ENCODE measurements at regions not wholly inside any gene's neighbourhood (a gene's known extent, or its start where the extent isn't known, plus 50 kb on each side); places are given as distances from the start of the nearest gene placed in this dataset.
A peak's percentile ranks its signal among the peaks of the same experiment; 100 is the strongest.

DNA sequence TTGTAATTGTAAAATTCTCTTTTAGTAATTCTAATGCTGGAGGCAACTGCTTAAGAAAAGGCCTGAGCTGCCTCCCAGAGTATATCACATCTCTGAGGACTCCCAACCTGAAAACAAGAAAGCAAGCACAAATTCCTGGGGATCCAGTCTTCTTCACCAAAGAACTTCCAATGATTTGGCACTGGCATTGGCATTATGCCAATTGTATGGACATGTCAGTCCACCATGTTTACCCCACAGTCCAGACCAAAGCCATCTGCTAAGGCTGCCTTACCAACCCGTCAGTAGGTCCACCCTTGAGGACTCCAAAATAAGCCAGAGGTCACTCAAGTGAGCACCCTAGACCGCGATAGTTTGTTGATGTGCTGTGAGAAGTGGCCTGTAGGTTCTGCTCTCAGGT, 263.1 kb downstream of the RND3 start:
- no TSS peak for BruUV-seq (replicated peaks)
- TF ChIP-seq ELF2 (CRISPR knock-in tag; IDR thresholded peaks at IDR 0.05): no peak
- peak; percentile 72; the same call in 1 of the 2 replicates for TF ChIP-seq NFIX (CRISPR knock-in tag; IDR thresholded peaks at IDR 0.05; ENCODE audit: low read depth)
- peak; percentile 57 for TF ChIP-seq NFIC (IDR thresholded peaks at IDR 0.05)
- 2% methylated on average over 3 of the region's 3 CpGs for WGBS (ENCODE audit: insufficient coverage, low coverage, missing lambda C conversion rate)
- H3K9ac ChIP-seq (ENCODE audit: insufficient read depth in 1 of 2, low read depth in 2 of 2, low read length in 2 of 2): no peak overlapping the region
- no peaks in the 10 kb centered on the region for H3K79me2 ChIP-seq (ENCODE audit: control insufficient read depth, insufficient read depth, low read length)
- H4K20me1 ChIP-seq (replicated peaks; ENCODE audit: control insufficient read depth, insufficient read depth, low read length): no peaks in the 10 kb centered on the region
- no peaks in the 10 kb centered on the region for H3K9me1 ChIP-seq (ENCODE audit: control insufficient read depth, insufficient read depth, low read length)
- intact Hi-C loops (cut with micrococcal nuclease) (no loop called here), in situ Hi-C loops (cut with MboI) (no loop called here)
- H3K27ac ChIP-seq (ENCODE audit: extremely low read depth, low read depth, low read length): no peak overlapping the region
- ChIA-PET POLR2A (no interaction called here), CTCF (ENCODE audit: low intra/inter-chr PET ratio) (no interaction called here)
- FAIRE-seq (no peak), ATAC-seq (no peak), DNase-seq (ENCODE audit: extremely low read depth in 1 of 4, low spot score in 3 of 4) (no peak)
- H3K4me3 ChIP-seq: no peak overlapping the region
- no peaks in the 10 kb centered on the region for H3K9me3 ChIP-seq (replicated peaks; ENCODE audit: control insufficient read depth, insufficient read depth, low read depth, low read length)
- H3K4me1 ChIP-seq (replicated peaks in 1 of 2; ENCODE audit: control insufficient read depth in 2 of 2, insufficient read depth in 2 of 2, low read length in 2 of 2): no peaks in the 10 kb centered on the region
- H2AFZ ChIP-seq (ENCODE audit: low read depth, low read length): no peak overlapping the region
- H3K4me2 ChIP-seq (ENCODE audit: insufficient read depth, low read length): no peak overlapping the region
- H3K27me3 ChIP-seq (ENCODE audit: control insufficient read depth in 2 of 2, insufficient read depth in 2 of 2, low read length in 2 of 2): no peaks in the 10 kb centered on the region
- no peaks in the 10 kb centered on the region for H3K36me3 ChIP-seq (ENCODE audit: control insufficient read depth, insufficient read depth, low read length)

GRCh38 chr2:150222942-150223341, 264.5 kb downstream of the RND3 start:
- POLR2A ChIA-PET: no interaction called here
- no peak for ATAC-seq
- H4K20me1 ChIP-seq (replicated peaks; ENCODE audit: control insufficient read depth, insufficient read depth, low read length): no peaks in the 10 kb centered on the region

More at GRCh38 chr2:150222942-150223341, 264.5 kb downstream of the RND3 start:
- H3K9me3 ChIP-seq (replicated peaks; ENCODE audit: control insufficient read depth, insufficient read depth, low read depth, low read length): no peaks in the 10 kb centered on the region
- FAIRE-seq (no peak), DNase-seq (ENCODE audit: extremely low read depth in 1 of 4, low spot score in 3 of 4) (no peak)
- 2% methylated on average over 5 of the region's 5 CpGs for WGBS (ENCODE audit: insufficient coverage, low coverage, missing lambda C conversion rate)
- H3K9me1 ChIP-seq (ENCODE audit: control insufficient read depth, insufficient read depth, low read length): no peaks in the 10 kb centered on the region
- H3K4me1 ChIP-seq (replicated peaks in 1 of 2; ENCODE audit: control insufficient read depth in 2 of 2, insufficient read depth in 2 of 2, low read length in 2 of 2): no peaks in the 10 kb centered on the region
- no peak overlapping the region for H3K4me2 ChIP-seq (ENCODE audit: insufficient read depth, low read length)
- TF ChIP-seq, protein P1, sequence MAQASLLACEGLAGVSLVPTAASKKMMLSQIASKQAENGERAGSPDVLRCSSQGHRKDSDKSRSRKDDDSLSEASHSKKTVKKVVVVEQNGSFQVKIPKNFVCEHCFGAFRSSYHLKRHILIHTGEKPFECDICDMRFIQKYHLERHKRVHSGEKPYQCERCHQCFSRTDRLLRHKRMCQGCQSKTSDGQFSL (CRISPR knock-in tag; IDR thresholded peaks at IDR 0.05): no peak
- TF ChIP-seq, protein P1 (tag; IDR thresholded peaks at IDR 0.05): no peak
- TF ChIP-seq ARID2 (IDR thresholded peaks at IDR 0.05) (no peak), JUN (IDR thresholded peaks at IDR 0.05; ENCODE audit: borderline replicate concordance, low read depth, low read length) (no peak), JUN (CRISPR knock-in tag; IDR thresholded peaks at IDR 0.05; ENCODE audit: borderline replicate concordance) (no peak)
- TF ChIP-seq, protein P2, sequence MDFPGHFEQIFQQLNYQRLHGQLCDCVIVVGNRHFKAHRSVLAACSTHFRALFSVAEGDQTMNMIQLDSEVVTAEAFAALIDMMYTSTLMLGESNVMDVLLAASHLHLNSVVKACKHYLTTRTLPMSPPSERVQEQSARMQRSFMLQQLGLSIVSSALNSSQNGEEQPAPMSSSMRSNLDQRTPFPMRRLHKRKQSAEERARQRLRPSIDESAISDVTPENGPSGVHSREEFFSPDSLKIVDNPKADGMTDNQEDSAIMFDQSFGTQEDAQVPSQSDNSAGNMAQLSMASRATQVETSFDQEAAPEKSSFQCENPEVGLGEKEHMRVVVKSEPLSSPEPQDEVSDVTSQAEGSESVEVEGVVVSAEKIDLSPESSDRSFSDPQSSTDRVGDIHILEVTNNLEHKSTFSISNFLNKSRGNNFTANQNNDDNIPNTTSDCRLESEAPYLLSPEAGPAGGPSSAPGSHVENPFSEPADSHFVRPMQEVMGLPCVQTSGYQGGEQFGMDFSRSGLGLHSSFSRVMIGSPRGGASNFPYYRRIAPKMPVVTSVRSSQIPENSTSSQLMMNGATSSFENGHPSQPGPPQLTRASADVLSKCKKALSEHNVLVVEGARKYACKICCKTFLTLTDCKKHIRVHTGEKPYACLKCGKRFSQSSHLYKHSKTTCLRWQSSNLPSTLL (IDR thresholded peaks at IDR 0.05): no peak
- no peak overlapping the region for H3K4me3 ChIP-seq
- intact Hi-C loops (cut with micrococcal nuclease) (no loop called here), in situ Hi-C loops (cut with MboI) (no loop called here)
- CTCF ChIA-PET (ENCODE audit: low intra/inter-chr PET ratio): no interaction called here
- no TSS peak for BruUV-seq (replicated peaks)
- no peak overlapping the region for H3K9ac ChIP-seq (ENCODE audit: insufficient read depth in 1 of 2, low read depth in 2 of 2, low read length in 2 of 2)
- no peak overlapping the region for H3K27ac ChIP-seq (ENCODE audit: extremely low read depth, low read depth, low read length)
- H3K27me3 ChIP-seq (ENCODE audit: control insufficient read depth in 2 of 2, insufficient read depth in 2 of 2, low read length in 2 of 2): no peaks in the 10 kb centered on the region
- no peaks in the 10 kb centered on the region for H3K36me3 ChIP-seq (ENCODE audit: control insufficient read depth, insufficient read depth, low read length)
- no peak overlapping the region for H2AFZ ChIP-seq (ENCODE audit: low read depth, low read length)
- no peaks in the 10 kb centered on the region for H3K79me2 ChIP-seq (ENCODE audit: control insufficient read depth, insufficient read depth, low read length)

Measured in K562 (cell line).